ENCODE measurements at regions not wholly inside any gene's neighbourhood (a gene's known extent, or its start where the extent isn't known, plus 50 kb on each side); places are given as distances from the start of the nearest gene placed in this dataset.

GRCh38 chr13:33633701-33634545, 184.0 kb upstream of the RFC3 start:
- TF ChIP-seq NFE2L2 (conservative IDR thresholded peaks at IDR 0.05; ENCODE audit: low read length) (no peak), RFX5 (IDR thresholded peaks at IDR 0.05) (no peak), MAZ (IDR thresholded peaks at IDR 0.05; ENCODE audit: borderline replicate concordance, low read depth, low read length) (no peak), ZFP36 (IDR thresholded peaks at IDR 0.05; ENCODE audit: borderline replicate concordance, partially characterized antibody) (no peak), CTCF (IDR thresholded peaks at IDR 0.05) (no peak), EP300 (IDR thresholded peaks at IDR 0.05) (no peak), MAFK (IDR thresholded peaks at IDR 0.05; ENCODE audit: partially characterized antibody) (no peak), RAD21 (conservative IDR thresholded peaks at IDR 0.05 in 1 of 2, IDR thresholded peaks at IDR 0.05 in 1 of 2) (no peak), BCL3 (IDR thresholded peaks at IDR 0.05) (no peak), TP53 (CRISPR knock-in tag; IDR thresholded peaks at IDR 0.05) (no peak), FOSL2 (IDR thresholded peaks at IDR 0.05) (no peak), FOSL2 (CRISPR knock-in tag; IDR thresholded peaks at IDR 0.05) (no peak), ESRRA (IDR thresholded peaks at IDR 0.05; ENCODE audit: borderline replicate concordance, low read length) (no peak), MAX (IDR thresholded peaks at IDR 0.05) (no peak)
